ENCODE measurements at regions not wholly inside any gene's neighbourhood (a gene's known extent, or its start where the extent isn't known, plus 50 kb on each side); places are given as distances from the start of the nearest gene placed in this dataset.

GRCh38 chr3:106425026-106425425 is 556.2 kb upstream of the CBLB start:
- no peak overlapping the region for H3K27ac ChIP-seq (ENCODE audit: low read depth)
- 0 out of 2 replicates have a peak, but pooled peaks cover 3% of the 10 kb centered on the region for H3K9me2 ChIP-seq (ENCODE audit: insufficient read depth)
- H3K79me2 ChIP-seq (replicated peaks; ENCODE audit: insufficient read depth), result no peaks in the 10 kb centered on the region
- DNase-seq (ENCODE audit: low spot score) (no peak), ATAC-seq (no peak)
- Mint-ChIP-seq H3K9me3 (no peaks in the 10 kb centered on the region; the same call in 2 of the 3 replicates), H3K4me1 (no peaks in the 10 kb centered on the region), H3K27me3 (ENCODE audit: insufficient read depth, low read depth, poor library complexity) (peaks cover 3% of the 10 kb centered on the region), H3K36me3 (ENCODE audit: low read depth) (0 out of 3 replicates have a peak, but pooled peaks cover 4% of the 10 kb centered on the region), H3K4me3 (no peak overlapping the region), H3K27ac (no peak overlapping the region)
- H3K4me2 ChIP-seq, result no peak overlapping the region
- H3K27me3 ChIP-seq (ENCODE audit: insufficient read depth), result no peaks in the 10 kb centered on the region
- no peak overlapping the region for H2AFZ ChIP-seq
- no peaks in the 10 kb centered on the region for H4K20me1 ChIP-seq (replicated peaks; ENCODE audit: insufficient read depth)
- H3F3A ChIP-seq (replicated peaks; ENCODE audit: low read depth), result no peaks in the 10 kb centered on the region
- H3K4me3 ChIP-seq, result no peak overlapping the region
- no peak for TF ChIP-seq JUNB (IDR thresholded peaks at IDR 0.05; ENCODE audit: unreplicated experiment)
- no peak for TF ChIP-seq EZH2 (IDR thresholded peaks at IDR 0.05; ENCODE audit: low read depth, unreplicated experiment)
- TF ChIP-seq ZNF331 (CRISPR knock-in tag; IDR thresholded peaks at IDR 0.05; ENCODE audit: low read depth), result no peak
- TF ChIP-seq ETS1 (IDR thresholded peaks at IDR 0.05), result no peak
- no peak for TF ChIP-seq EZH2phosphoT487 (IDR thresholded peaks at IDR 0.05; ENCODE audit: unreplicated experiment)
- no peak for TF ChIP-seq NANOG (IDR thresholded peaks at IDR 0.05; ENCODE audit: borderline replicate concordance)
- no peak for TF ChIP-seq POLR2AphosphoS5 (IDR thresholded peaks at IDR 0.05; ENCODE audit: low read depth)
- TF ChIP-seq, protein P1, sequence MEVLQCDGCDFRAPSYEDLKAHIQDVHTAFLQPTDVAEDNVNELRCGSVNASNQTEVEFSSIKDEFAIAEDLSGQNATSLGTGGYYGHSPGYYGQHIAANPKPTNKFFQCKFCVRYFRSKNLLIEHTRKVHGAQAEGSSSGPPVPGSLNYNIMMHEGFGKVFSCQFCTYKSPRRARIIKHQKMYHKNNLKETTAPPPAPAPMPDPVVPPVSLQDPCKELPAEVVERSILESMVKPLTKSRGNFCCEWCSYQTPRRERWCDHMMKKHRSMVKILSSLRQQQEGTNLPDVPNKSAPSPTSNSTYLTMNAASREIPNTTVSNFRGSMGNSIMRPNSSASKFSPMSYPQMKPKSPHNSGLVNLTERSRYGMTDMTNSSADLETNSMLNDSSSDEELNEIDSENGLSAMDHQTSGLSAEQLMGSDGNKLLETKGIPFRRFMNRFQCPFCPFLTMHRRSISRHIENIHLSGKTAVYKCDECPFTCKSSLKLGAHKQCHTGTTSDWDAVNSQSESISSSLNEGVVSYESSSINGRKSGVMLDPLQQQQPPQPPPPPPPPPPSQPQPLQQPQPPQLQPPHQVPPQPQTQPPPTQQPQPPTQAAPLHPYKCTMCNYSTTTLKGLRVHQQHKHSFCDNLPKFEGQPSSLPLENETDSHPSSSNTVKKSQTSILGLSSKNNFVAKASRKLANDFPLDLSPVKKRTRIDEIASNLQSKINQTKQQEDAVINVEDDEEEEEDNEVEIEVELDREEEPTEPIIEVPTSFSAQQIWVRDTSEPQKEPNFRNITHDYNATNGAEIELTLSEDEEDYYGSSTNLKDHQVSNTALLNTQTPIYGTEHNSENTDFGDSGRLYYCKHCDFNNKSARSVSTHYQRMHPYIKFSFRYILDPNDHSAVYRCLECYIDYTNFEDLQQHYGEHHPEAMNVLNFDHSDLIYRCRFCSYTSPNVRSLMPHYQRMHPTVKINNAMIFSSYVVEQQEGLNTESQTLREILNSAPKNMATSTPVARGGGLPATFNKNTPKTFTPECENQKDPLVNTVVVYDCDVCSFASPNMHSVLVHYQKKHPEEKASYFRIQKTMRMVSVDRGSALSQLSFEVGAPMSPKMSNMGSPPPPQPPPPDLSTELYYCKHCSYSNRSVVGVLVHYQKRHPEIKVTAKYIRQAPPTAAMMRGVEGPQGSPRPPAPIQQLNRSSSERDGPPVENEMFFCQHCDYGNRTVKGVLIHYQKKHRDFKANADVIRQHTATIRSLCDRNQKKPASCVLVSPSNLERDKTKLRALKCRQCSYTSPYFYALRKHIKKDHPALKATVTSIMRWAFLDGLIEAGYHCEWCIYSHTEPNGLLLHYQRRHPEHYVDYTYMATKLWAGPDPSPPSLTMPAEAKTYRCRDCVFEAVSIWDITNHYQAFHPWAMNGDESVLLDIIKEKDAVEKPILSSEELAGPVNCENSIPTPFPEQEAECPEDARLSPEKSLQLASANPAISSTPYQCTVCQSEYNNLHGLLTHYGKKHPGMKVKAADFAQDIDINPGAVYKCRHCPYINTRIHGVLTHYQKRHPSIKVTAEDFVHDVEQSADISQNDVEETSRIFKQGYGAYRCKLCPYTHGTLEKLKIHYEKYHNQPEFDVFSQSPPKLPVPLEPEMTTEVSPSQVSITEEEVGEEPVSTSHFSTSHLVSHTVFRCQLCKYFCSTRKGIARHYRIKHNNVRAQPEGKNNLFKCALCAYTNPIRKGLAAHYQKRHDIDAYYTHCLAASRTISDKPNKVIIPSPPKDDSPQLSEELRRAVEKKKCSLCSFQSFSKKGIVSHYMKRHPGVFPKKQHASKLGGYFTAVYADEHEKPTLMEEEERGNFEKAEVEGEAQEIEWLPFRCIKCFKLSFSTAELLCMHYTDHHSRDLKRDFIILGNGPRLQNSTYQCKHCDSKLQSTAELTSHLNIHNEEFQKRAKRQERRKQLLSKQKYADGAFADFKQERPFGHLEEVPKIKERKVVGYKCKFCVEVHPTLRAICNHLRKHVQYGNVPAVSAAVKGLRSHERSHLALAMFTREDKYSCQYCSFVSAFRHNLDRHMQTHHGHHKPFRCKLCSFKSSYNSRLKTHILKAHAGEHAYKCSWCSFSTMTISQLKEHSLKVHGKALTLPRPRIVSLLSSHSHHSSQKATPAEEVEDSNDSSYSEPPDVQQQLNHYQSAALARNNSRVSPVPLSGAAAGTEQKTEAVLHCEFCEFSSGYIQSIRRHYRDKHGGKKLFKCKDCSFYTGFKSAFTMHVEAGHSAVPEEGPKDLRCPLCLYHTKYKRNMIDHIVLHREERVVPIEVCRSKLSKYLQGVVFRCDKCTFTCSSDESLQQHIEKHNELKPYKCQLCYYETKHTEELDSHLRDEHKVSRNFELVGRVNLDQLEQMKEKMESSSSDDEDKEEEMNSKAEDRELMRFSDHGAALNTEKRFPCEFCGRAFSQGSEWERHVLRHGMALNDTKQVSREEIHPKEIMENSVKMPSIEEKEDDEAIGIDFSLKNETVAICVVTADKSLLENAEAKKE (CRISPR knock-in tag; IDR thresholded peaks at IDR 0.05), result no peak
- TF ChIP-seq REST (IDR thresholded peaks at IDR 0.05; ENCODE audit: unreplicated experiment), result no peak
- no peak for TF ChIP-seq STAT1 (IDR thresholded peaks at IDR 0.05; ENCODE audit: unreplicated experiment)
- no peak for TF ChIP-seq CTCF (conservative IDR thresholded peaks at IDR 0.05; ENCODE audit: low read depth in 2 of 2)
- TF ChIP-seq CREB1 (CRISPR knock-in tag; IDR thresholded peaks at IDR 0.05; ENCODE audit: low read depth), result no peak
- no peak for TF ChIP-seq ZNF114 (CRISPR knock-in tag; IDR thresholded peaks at IDR 0.05)
- H3K4me1 ChIP-seq (ENCODE audit: insufficient read depth), result no peaks in the 10 kb centered on the region
- H3K36me3 ChIP-seq (ENCODE audit: insufficient read depth), result no peaks in the 10 kb centered on the region

Data from GM23338 (cell line).